ENCODE measurements at regions not wholly inside any gene's neighbourhood (a gene's known extent, or its start where the extent isn't known, plus 50 kb on each side); places are given as distances from the start of the nearest gene placed in this dataset.

GRCh38 chr5:154588091-154588774 is 110.2 kb upstream of the HAND1 start:
- DNase-seq, result no peak

DNA sequence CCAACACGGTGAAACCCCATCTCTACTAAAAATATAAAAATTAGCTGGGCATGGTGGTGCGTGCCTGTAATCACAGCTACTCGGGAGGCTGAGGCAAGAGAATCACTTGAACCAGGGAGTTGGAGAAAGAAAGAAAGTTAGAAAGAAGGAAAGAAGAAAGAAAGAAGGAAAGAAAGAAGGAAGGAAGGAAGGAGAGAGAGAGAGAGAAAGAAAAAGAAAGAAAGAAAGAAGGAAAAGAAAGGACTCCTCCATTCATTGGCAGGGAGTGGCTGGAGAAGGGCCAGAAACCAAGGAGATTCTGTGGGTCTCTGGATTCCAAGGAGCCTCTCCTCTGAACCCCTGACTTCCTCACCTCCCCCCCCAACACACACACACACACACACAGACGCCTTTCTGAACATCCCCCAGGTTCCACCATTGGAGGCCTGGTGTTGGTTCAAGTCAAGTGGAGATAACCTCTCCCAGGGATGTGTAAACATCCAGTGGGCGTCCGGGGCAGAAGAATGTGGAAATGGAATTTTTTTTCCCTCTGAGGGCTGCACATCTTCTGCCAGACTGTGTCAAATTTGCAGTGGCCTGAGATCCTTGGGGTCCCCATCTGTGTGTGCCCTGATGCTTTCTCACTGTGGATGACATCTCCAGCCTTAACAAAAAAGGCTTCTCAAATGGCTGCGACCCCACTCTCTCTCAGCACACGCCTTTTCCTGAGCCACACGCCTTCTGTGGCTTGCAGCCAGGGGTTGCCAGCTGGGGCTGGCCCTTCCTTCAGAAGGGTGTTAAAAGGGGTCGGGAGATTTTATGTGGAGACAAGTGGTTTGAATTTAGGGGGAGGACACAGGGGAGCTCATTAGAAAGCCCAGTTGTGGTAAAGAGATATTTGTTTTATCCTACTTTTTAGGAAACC is 109.3 kb upstream of the HAND1 start:
- no peak for DNase-seq

DNA sequence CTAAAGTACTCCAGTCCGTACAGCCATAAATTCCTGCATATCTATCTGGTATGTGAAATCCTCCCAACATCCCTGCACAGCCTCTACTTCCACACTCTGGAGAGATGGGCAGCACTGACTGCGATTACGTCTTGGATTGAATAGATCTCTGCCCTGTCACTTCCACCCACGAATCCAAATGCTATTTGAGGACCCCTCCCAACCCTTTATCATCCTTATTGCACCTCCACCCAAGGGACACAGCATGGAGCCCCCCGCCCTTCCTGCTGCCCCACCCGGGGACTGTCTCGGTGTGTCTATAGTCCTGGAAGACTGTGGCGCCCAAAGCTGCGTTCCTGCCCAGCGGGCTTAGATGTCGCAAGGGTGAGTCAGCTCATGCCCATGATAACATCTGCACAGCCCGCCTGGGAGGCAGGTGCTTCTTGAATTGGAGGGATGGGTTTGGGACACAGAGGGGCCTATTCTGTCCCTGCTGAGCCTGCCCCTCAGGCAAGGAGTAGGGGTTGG is 105.7 kb upstream of the HAND1 start:
- DNase-seq, result peak; percentile 98

- no peak for DNase-seq
Observed at GRCh38 chr5:154580422-154580821, 102.4 kb upstream of the HAND1 start.

GRCh38 chr5:154577416-154577815 is 99.4 kb upstream of the HAND1 start:
- no peak for DNase-seq

DNA sequence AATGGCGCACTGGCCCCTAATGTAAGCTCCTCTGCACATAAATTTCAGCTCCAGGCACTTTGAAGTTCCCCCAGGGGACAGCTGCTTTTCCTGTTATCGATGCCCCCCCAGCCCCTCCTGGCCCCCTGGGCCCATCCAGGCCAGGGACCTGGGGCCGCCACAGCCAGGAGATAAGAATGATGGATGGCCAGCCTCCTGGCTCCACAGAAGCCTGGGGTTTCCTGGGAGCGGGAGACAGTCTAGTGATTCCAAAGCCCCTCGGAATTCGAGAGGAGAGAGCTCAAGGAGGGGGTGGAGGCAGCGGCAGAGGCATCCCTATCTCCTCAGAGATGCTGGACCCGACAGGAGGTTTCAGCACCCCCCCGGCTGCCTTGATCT is 98.4 kb upstream of the HAND1 start:
- peak; percentile 95 for DNase-seq

DNA sequence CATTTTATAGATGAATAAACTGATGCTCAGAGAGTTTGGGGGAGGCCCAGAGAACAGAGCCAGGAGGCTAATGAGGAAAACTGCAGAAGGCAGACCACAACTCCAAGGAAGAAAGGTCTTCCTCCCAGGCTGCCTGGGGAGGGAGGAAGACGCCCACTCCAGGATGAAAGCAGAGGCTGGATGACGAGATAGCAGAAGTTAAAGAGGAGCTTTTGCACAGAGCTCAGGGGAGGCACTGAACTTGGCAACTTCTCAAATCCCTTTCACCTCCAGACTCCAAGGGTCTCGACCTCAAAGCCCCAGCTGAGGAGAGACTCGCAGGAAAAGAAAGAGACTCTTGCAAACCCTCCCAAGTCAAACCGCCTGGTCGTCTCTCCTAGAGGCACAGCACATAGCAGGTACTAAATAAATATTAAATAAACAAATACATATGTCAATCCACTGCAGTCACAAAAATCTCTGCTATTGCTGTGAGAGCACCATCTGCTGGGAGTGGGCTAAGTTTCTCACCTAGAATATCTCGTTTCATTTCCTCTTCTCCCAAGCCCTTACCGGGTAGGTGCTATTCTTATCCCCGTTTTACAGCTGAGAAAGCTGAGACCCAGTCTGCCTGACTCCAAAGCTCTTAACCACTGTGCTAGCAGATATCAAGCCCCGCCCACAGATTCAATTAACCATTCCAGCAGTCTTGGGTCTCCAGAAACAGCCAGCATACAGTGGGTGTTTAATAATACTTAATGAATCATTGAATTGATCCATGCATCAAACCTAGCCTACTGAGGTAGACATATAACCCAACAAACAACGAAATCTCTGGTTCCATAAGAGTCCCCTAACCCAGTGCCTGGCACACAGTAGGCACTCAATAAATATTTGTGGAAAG is 97.8 kb upstream of the HAND1 start:
- DNase-seq, result peak; percentile 74

DNA sequence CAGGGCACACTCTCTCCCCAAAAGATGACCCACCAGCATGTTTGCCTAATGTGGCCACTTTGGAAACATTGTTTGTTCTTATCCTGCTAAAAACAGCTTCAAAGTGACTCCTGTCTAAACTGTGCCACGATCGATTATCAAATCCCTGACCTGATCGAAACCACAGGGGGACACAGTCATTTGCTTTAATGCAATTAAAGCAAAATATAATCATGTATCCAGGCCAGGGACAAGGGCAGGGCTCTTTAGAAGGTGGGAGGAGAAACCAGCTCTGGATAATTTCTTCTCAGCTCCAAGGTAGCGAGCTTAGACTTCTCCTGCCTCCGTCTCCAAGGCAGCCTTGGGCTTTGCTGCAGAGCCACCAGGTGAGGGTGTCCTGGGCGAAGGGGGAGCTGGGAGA is 95.0 kb upstream of the HAND1 start:
- DNase-seq, result no peak

DNA sequence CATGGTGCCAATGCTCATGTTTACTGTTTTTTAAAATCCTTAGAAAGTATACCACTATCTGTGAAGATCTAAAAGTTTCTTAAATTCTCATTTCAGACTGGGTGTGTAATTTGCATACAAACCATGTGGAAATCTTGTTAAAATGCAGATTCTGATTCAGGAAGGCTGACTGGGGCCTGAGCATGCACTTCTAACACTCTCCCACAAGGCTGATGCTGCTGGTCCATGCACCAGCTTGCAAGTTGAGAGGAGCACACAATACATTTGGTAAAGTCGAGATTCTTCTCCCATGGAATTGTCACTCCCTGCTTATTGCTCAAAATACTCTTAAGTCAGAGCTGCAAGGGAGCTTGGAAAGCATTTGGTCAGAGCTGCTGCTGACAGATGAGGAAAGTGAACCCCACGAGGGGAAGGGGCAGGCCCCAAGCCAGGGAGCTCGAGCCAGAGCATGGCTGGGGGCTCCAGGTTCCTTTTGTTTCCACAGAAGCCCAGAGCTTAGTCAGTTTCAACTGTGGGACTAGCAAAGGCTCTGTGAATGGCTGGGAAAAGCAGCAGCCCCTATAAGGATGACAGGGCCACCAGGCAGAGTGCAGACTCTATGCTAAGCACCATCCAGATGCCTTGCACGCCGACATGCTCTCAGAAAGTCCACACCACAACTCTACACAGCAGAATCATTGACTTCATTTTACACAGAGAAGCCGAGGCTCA is 93.5 kb upstream of the HAND1 start:
- no peak for DNase-seq

DNA sequence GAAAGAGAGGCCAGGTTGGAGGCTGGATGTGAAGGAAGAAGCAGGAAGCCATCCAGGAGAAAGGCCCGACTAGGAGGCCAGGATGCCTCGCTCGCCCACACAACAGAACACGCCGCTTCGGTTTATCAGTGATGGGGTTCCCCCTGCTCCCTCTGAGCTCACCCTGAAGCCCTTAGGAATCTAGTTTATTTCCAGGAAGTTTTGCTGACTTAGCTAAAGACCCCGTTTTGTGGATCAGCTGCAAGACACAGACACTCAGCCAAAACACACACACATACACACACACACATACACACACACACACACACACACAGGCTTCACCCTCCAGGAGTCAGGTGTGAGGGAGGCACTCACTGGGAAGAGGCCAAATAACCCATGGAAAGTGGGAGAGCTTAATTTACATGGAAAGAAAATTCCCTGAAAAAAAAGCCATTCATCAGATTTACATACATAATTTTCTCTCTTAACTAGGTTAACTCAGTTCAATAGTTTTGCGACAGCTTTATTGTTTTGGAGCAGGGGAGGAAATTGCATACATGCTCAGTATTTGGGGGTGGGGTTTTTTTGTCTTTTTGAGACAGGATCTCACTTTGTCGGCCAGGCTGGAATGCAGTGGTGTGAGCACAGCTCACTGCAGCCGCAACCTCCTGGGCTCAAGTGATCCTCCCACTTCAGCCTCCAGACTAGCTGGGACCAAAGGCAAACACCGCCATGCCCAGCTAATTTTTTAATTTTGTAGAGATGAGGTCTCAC is 92.7 kb upstream of the HAND1 start:
- DNase-seq, result no peak

GRCh38 chr5:154568589-154568988 is 90.6 kb upstream of the HAND1 start:
- DNase-seq, result no peak

DNA sequence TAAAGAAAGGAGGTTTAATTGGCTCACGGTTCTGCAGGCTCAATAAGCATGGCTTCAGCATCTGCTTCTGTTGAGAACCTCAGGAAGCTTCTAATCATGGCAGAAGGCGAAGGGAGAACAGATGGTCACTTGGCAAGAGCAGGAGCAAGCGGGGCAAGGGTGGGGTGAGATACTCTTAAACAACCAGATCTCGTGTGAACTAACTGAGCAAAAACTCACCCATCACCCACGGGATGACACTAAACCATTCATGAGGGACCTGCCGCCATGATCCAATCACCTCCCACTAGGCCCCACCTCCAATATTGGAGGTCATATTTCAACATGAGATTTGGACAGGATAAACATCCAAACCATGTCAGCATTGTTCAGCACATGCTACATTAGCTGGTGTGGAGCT is 89.1 kb upstream of the HAND1 start:
- no peak for DNase-seq

DNA sequence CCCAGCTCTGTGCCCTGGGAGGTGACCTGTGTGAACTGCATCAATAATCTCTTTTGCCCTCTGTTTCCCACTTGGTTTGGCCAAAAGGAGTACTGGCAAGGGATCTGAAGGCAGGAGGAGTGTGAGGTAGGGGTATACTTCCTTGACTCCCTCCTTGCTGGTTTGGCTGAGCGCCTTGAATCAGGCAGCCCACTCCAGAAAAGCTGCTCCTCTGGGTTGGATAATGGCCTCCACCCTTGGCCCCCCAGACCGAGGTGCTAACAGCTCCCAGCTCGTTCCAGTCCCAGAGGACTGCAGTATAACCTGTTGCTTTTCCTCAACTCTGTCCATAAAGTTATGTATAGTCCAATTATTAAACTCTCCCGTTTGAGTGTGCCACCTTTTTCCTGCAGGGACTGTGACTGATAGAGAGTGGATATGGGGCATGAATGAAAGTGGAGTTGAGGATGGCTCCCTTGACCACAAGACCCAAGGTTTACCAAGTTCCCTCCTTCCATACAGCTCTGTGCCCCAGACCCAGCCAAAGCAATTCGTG is 88.2 kb upstream of the HAND1 start:
- DNase-seq, result no peak

GRCh38 chr5:154565123-154565522 is 87.1 kb upstream of the HAND1 start:
- no peak for DNase-seq

DNA sequence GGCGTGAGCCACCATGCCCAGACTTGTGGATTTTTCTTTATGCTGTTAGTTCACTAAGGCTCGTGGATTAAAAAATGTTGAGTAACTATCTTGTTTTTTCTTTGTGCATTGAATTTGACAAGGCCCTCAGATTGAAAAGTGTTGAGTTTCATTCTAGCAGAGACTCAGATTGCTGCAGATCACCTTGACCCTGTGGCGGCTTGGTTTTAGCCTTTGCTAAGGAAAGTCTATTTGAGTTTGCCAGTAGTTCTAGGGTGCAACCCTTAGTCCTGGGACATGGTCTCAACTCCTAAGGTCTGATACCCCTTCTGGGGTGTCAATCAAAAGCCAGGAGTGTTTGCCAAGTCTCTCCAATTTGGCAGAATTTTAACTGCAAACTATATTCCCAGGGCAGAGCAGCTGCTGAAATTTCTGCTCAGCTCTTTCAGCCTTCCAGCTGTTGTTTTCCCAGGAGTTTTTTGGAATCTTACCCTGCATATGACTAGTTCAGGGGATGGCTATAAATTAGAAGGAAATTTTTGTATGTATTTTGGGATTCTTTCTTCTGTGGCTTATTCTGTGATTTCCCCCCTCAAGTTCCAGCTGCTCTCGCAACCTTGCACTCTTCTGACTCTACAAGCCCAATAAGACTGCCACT is 84.3 kb upstream of the HAND1 start:
- no peak for DNase-seq

- DNase-seq, result no peak
Observed at GRCh38 chr5:154559398-154560276, 81.6 kb upstream of the HAND1 start.

- DNase-seq, result no peak
Observed at GRCh38 chr5:154557548-154557947, 79.5 kb upstream of the HAND1 start.

DNA sequence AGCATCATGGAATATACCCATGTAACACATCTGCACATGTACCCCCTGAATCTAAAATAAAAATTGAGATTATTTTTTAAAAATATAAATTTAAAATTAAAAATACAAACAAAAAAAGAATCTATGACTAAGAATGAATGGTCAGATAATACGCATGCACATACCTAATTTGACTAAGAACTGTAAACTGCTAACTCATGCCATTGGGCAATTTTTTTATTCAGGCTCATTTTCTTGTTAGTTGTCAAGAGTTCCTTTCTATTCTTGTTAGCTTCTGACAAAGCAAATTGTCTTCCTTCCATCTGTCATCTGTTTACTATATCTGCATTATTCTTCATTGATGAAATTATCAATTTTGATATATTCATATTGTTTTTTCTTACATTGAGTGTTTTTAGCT is 69.5 kb upstream of the HAND1 start:
- DNase-seq, result no peak

DNA sequence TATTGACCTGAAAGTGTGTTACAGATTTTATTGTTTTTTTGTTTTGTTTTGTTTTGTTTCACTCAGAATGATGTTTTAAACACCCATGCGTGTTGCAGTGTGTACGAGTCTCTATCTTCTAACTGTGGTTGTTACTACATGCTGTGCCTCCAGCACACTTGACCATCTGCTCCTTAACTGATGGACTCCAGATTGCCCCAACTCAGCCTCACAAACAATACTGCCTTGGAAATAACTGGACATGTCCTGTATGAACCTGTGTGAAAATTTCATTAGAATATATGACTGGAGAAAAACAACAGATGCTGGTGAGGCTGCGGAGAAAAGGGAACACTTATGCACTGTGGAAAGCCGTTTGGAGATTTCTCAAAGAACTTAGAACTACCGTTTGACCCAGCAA is 68.7 kb upstream of the HAND1 start:
- DNase-seq, result no peak

- DNase-seq, result no peak
Observed at GRCh38 chr5:154544646-154545045, 66.6 kb upstream of the HAND1 start.

Measured in islet precursor cell (in vitro differentiated cells).